ENCODE measurements at regions not wholly inside any gene's neighbourhood (a gene's known extent, or its start where the extent isn't known, plus 50 kb on each side); places are given as distances from the start of the nearest gene placed in this dataset.

DNA sequence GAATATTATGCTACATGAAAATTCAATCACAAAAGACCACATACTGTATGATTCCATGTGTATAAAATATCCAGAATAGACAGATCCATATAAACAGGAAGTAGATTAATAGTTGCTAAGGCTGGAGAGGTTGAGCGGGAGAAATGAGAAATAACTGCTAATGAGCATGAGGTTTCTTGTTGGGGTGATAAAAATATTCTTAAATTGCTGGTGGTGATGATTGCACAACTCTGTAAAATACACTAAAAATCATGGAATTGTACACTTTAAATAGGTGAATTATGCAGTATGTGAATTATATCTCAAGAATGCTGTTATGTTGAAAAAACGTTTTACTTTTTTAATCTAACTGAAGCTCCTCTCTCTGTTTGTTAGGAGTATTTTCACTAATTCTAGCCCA lies 101.8 kb upstream of the CREB1 start:
- TF ChIP-seq, protein P1, sequence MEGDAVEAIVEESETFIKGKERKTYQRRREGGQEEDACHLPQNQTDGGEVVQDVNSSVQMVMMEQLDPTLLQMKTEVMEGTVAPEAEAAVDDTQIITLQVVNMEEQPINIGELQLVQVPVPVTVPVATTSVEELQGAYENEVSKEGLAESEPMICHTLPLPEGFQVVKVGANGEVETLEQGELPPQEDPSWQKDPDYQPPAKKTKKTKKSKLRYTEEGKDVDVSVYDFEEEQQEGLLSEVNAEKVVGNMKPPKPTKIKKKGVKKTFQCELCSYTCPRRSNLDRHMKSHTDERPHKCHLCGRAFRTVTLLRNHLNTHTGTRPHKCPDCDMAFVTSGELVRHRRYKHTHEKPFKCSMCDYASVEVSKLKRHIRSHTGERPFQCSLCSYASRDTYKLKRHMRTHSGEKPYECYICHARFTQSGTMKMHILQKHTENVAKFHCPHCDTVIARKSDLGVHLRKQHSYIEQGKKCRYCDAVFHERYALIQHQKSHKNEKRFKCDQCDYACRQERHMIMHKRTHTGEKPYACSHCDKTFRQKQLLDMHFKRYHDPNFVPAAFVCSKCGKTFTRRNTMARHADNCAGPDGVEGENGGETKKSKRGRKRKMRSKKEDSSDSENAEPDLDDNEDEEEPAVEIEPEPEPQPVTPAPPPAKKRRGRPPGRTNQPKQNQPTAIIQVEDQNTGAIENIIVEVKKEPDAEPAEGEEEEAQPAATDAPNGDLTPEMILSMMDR (conservative IDR thresholded peaks at IDR 0.05) = no peak
- no peak for TF ChIP-seq ZFX (IDR thresholded peaks at IDR 0.05)

Data from C4-2B (cell line).